HepG2 (cell line): ENCODE measurements at regions not wholly inside any gene's neighbourhood (a gene's known extent, or its start where the extent isn't known, plus 50 kb on each side); places are given as distances from the start of the nearest gene placed in this dataset.

ENCODE experiments used
- ATAC-seq: fragments of 200-7000 bp; cut with Tn5 transposase; 3 replicates; pipeline ENCODE4 v1.9.1; 2020; ENCODE audit warnings: mild to moderate bottlenecking, moderate library complexity
- BruUV-seq: library from RNA; stranded (reverse); fragments of 400-500 nt; replicated peaks from 2 replicates; lab custom pipeline; 2021; lab: Mats Ljungman, UMichigan
- CTCF ChIA-PET: fragments of 300-600 bp; formaldehyde crosslinking; extraction: SDS; loops from one replicate; lab custom pipeline; 2021; ENCODE audit warnings: low total read pairs, inconsistent platforms, low intra/inter-chr PET ratio; lab: Yijun Ruan, JAX
- POLR2A ChIA-PET: fragments of 350-600 bp; sonication (Branson Sonifier 250); formaldehyde crosslinking; loops from one replicate; lab custom pipeline; 2020; ENCODE audit warnings: antibody characterized with exemption, inconsistent platforms; lab: Yijun Ruan, JAX
- DNase-seq: peaks from one replicate; pipeline ENCODE4 v3.0.0-alpha.2; 2015; ENCODE audit warnings: low spot score
- FAIRE-seq: peaks from 3 replicates; lab custom pipeline; 2011; peaks lifted over from hg19 to GRCh38; lab: Jason Lieb, UNC
- H2AFZ ChIP-seq: one replicate; pipeline ENCODE4 v1.6.1; 2011; ENCODE audit warnings: low read length, inconsistent platforms
- H3K27ac ChIP-seq: fragments of 300-600 bp; 3 replicates; pipeline ENCODE4 v1.8.0; 2011; ENCODE audit warnings: mixed run types, mild to moderate bottlenecking, mixed read lengths, low read length, inconsistent platforms; ENCODE audit not compliant: insufficient read depth; ENCODE audit errors: extremely low read length
- H3K27me3 ChIP-seq, 2 experiments: fragments of 200-600 bp in 1 of 2; 2 replicates in 1 of 2; 3 replicates in 1 of 2; pipeline versions ENCODE4 v1.6.0 to v1.8.0; 2011; ENCODE audit warnings: low read length in 2 of 2, mild to moderate bottlenecking in 2 of 2, moderate library complexity in 2 of 2, inconsistent platforms in 1 of 2; ENCODE audit not compliant: insufficient read depth in 2 of 2, control insufficient read depth in 1 of 2
- H3K36me3 ChIP-seq, 2 experiments: fragments of 200-600 bp in 1 of 2; replicated peaks in 1 of 2; 2 replicates in 1 of 2; 3 replicates in 1 of 2; pipeline versions ENCODE4 v1.5.1 to v1.8.0; 2011; ENCODE audit warnings: low read length in 2 of 2, inconsistent platforms in 1 of 2; ENCODE audit not compliant: insufficient read depth in 2 of 2, control insufficient read depth in 1 of 2
- H3K4me1 ChIP-seq: 2 replicates; pipeline ENCODE4 v1.5.1; 2012; ENCODE audit warnings: low read length, inconsistent platforms; ENCODE audit not compliant: insufficient read depth
- H3K4me2 ChIP-seq: 2 replicates; pipeline ENCODE4 v1.6.0; 2011; ENCODE audit warnings: low read depth, low read length, inconsistent platforms
- H3K4me3 ChIP-seq, 3 experiments: fragments of 200-600 bp in 1 of 3; sonication (generic), shearing (Covaris generic) in 1 of 3; replicated peaks in 1 of 3; 2 replicates each; pipeline ENCODE4 v1.5.1; 2011 to 2016; ENCODE audit warnings: low read length in 3 of 3, inconsistent platforms in 2 of 3, low read depth in 2 of 3, mild to moderate bottlenecking in 2 of 3, control low read depth in 1 of 3, mixed read lengths in 1 of 3; ENCODE audit not compliant: insufficient read depth in 1 of 3
- H3K79me2 ChIP-seq: one replicate; pipeline ENCODE4 v1.6.1; 2011; ENCODE audit warnings: low read length, inconsistent platforms; ENCODE audit not compliant: insufficient read depth
- H3K9ac ChIP-seq: 2 replicates; pipeline ENCODE4 v1.6.0; 2011; ENCODE audit warnings: mild to moderate bottlenecking, low read depth, low read length, inconsistent platforms; ENCODE audit not compliant: insufficient read depth
- H3K9me3 ChIP-seq: 2 replicates; pipeline ENCODE4 v1.5.1; 2012; ENCODE audit warnings: mild to moderate bottlenecking, low read length
- H4K20me1 ChIP-seq: 2 replicates; pipeline ENCODE4 v1.6.0; 2011; ENCODE audit warnings: inconsistent platforms, mild to moderate bottlenecking, low read length, moderate library complexity; ENCODE audit not compliant: insufficient read depth
- BCL6 ChIP-seq: IDR thresholded peaks from 2 replicates; pipeline ENCODE4 v1.6.1; 2016; ENCODE audit warnings: missing genetic modification reagents, missing compliant biosample characterization
- DNMT3B ChIP-seq: conservative IDR thresholded peaks from 2 replicates; pipeline ENCODE4 v1.6.1; 2016; ENCODE audit warnings: missing biosample characterization, control low read depth
- HOXA3 ChIP-seq: sonication (generic); formaldehyde crosslinking; IDR thresholded peaks from 2 replicates; pipeline ENCODE4 v1.5.0; 2020; ENCODE audit warnings: missing genetic modification reagents
- NRL ChIP-seq: sonication (generic); formaldehyde crosslinking; IDR thresholded peaks from 2 replicates; pipeline ENCODE4 v1.5.0; 2020; ENCODE audit warnings: missing genetic modification reagents, mild to moderate bottlenecking, moderate library complexity, borderline replicate concordance
- ZIK1 ChIP-seq: sonication (generic); formaldehyde crosslinking; IDR thresholded peaks from 2 replicates; pipeline ENCODE4 v1.5.0; 2020; ENCODE audit warnings: mild to moderate bottlenecking, low read depth, missing genetic modification reagents, borderline replicate concordance
- ZNF772 ChIP-seq: sonication (generic); formaldehyde crosslinking; IDR thresholded peaks from 2 replicates; pipeline ENCODE4 v1.5.0; 2020; ENCODE audit warnings: mild to moderate bottlenecking, missing genetic modification reagents
- ZNF776 ChIP-seq: sonication (generic); formaldehyde crosslinking; IDR thresholded peaks from 2 replicates; pipeline ENCODE4 v1.4.0; 2020; ENCODE audit warnings: mild to moderate bottlenecking, missing genetic modification reagents
- ZNF782 ChIP-seq: sonication (generic); formaldehyde crosslinking; IDR thresholded peaks from 2 replicates; pipeline ENCODE4 v1.4.0; 2020; ENCODE audit warnings: missing genetic modification reagents, mild to moderate bottlenecking, borderline replicate concordance
- WGBS: methylation state at CpG from one replicate; pipeline ENCODE4 v1.1.6; 2017; ENCODE audit warnings: low lambda C conversion rate; 5-methylcytosine and 5-hydroxymethylcytosine counted together
- in situ Hi-C: cut with HindIII; loops from 2 replicates; pipeline ENCODE4 v1.10.0; 2017; ENCODE audit warnings: low pct_unique_long_range_greater_than_20kb; ENCODE audit not compliant: extremely low pct_ligation_motif_present
- intact Hi-C: fragments of 100-400 bp; cut with micrococcal nuclease; formaldehyde crosslinking; loops from one replicate; pipeline ENCODE4 v1.10.0; 2022; ENCODE audit not compliant: unreplicated experiment
- TF ChIP-seq, protein P1 (sequence below): IDR thresholded peaks from 2 replicates; pipeline ENCODE4 v1.6.1; 2016; ENCODE audit warnings: low read depth, missing genetic modification reagents, missing compliant biosample characterization
- TF ChIP-seq, protein P2 (sequence below): IDR thresholded peaks from 2 replicates; pipeline ENCODE4 v1.6.1; 2016
- TF ChIP-seq, protein P3 (sequence below): sonication (generic); formaldehyde crosslinking; conservative IDR thresholded peaks from 2 replicates; pipeline ENCODE4 v1.8.0; 2022; ENCODE audit warnings: missing genetic modification reagents

DNA sequence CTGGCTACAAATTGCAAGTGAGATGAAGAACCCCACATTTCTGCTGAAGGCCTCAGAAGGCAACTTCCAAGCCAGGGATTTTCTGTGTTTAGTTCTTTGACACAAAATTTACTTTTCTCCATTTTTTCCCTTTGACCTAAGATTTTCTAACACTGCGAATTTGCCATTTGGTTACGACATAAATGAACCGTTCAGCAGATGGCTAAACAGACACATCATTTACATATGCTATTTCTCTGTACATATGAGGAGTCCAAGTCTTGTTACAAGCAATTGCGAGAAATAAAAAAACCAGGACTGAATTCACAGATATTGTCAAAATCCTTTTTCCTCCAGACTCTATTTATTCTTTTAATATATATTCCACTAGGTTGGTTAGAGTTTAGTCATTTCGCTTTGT, 978.6 kb downstream of the NLGN4X start (continued):
- TF ChIP-seq, protein P1, sequence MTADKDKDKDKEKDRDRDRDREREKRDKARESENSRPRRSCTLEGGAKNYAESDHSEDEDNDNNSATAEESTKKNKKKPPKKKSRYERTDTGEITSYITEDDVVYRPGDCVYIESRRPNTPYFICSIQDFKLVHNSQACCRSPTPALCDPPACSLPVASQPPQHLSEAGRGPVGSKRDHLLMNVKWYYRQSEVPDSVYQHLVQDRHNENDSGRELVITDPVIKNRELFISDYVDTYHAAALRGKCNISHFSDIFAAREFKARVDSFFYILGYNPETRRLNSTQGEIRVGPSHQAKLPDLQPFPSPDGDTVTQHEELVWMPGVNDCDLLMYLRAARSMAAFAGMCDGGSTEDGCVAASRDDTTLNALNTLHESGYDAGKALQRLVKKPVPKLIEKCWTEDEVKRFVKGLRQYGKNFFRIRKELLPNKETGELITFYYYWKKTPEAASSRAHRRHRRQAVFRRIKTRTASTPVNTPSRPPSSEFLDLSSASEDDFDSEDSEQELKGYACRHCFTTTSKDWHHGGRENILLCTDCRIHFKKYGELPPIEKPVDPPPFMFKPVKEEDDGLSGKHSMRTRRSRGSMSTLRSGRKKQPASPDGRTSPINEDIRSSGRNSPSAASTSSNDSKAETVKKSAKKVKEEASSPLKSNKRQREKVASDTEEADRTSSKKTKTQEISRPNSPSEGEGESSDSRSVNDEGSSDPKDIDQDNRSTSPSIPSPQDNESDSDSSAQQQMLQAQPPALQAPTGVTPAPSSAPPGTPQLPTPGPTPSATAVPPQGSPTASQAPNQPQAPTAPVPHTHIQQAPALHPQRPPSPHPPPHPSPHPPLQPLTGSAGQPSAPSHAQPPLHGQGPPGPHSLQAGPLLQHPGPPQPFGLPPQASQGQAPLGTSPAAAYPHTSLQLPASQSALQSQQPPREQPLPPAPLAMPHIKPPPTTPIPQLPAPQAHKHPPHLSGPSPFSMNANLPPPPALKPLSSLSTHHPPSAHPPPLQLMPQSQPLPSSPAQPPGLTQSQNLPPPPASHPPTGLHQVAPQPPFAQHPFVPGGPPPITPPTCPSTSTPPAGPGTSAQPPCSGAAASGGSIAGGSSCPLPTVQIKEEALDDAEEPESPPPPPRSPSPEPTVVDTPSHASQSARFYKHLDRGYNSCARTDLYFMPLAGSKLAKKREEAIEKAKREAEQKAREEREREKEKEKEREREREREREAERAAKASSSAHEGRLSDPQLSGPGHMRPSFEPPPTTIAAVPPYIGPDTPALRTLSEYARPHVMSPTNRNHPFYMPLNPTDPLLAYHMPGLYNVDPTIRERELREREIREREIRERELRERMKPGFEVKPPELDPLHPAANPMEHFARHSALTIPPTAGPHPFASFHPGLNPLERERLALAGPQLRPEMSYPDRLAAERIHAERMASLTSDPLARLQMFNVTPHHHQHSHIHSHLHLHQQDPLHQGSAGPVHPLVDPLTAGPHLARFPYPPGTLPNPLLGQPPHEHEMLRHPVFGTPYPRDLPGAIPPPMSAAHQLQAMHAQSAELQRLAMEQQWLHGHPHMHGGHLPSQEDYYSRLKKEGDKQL (CRISPR knock-in tag) = no peak
- TF ChIP-seq, all 625 proteins: peak for 0

DNA sequence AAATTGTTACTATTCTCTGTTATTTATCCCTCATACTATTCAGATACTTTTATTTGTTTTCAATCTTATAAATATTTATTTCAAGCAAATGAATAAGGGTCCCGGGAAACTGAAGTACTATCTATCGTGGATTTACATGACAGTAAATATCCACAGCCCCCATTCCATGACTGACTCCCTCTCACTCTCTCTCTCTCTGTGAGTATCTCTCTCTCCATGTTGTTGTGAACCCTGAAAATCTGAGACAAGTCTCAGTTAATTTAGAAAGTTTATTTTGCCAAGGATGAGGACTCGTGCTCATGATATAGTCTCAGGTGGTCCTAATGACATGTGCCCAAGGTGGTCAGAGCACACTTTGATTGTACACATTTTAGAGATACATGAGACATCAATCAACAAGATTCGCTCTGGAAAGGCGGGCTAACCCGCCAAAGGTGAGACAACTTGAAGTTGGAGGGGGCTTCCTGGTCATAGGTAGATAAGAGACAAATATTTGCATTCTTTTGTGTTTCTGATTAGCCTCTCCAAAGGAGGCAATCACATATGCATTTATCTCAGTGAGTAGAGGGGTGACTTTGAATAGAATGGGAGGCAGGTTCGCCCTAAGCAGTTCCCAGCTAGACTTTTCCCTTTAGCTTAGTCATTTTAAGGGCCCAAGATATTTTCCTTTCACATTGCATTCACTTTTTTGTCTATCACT, 986.4 kb downstream of the NLGN4X start:
- no peak overlapping the region for H2AFZ ChIP-seq
- peaks cover 29% of the 10 kb centered on the region for H3K9me3 ChIP-seq
- POLR2A ChIA-PET = no interaction called here
- H4K20me1 ChIP-seq = no peaks in the 10 kb centered on the region
- DNase-seq = no peak
- no peaks in the 10 kb centered on the region for H3K27me3 ChIP-seq
- no TSS peak for BruUV-seq
- in situ Hi-C loops = no loop called here
- H3K4me2 ChIP-seq = no peak overlapping the region
- ATAC-seq = no peak
- no peaks in the 10 kb centered on the region for H3K79me2 ChIP-seq
- 8% methylated on average over 6 of the region's 7 CpGs for WGBS
- CTCF ChIA-PET = no interaction called here
- intact Hi-C loops = no loop called here
- no peaks in the 10 kb centered on the region for H3K4me1 ChIP-seq
- no peaks in the 10 kb centered on the region for H3K36me3 ChIP-seq
- no peak overlapping the region for H3K9ac ChIP-seq
- no peak overlapping the region for H3K27ac ChIP-seq
- H3K4me3 ChIP-seq = no peak overlapping the region
- FAIRE-seq = no peak
- TF ChIP-seq ZNF782 (CRISPR knock-in tag) = no peak
- TF ChIP-seq, protein P2, sequence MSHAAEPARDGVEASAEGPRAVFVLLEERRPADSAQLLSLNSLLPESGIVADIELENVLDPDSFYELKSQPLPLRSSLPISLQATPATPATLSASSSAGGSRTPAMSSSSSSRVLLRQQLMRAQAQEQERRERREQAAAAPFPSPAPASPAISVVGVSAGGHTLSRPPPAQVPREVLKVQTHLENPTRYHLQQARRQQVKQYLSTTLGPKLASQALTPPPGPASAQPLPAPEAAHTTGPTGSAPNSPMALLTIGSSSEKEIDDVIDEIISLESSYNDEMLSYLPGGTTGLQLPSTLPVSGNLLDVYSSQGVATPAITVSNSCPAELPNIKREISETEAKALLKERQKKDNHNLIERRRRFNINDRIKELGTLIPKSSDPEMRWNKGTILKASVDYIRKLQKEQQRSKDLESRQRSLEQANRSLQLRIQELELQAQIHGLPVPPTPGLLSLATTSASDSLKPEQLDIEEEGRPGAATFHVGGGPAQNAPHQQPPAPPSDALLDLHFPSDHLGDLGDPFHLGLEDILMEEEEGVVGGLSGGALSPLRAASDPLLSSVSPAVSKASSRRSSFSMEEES (CRISPR knock-in tag) = no peak
- no peak for TF ChIP-seq DNMT3B (CRISPR knock-in tag)
- TF ChIP-seq HOXA3 (CRISPR knock-in tag) = no peak
- no peak for TF ChIP-seq ZNF776 (CRISPR knock-in tag)
- TF ChIP-seq, protein P3, sequence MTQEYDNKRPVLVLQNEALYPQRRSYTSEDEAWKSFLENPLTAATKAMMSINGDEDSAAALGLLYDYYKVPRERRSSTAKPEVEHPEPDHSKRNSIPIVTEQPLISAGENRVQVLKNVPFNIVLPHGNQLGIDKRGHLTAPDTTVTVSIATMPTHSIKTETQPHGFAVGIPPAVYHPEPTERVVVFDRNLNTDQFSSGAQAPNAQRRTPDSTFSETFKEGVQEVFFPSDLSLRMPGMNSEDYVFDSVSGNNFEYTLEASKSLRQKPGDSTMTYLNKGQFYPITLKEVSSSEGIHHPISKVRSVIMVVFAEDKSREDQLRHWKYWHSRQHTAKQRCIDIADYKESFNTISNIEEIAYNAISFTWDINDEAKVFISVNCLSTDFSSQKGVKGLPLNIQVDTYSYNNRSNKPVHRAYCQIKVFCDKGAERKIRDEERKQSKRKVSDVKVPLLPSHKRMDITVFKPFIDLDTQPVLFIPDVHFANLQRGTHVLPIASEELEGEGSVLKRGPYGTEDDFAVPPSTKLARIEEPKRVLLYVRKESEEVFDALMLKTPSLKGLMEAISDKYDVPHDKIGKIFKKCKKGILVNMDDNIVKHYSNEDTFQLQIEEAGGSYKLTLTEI (CRISPR knock-in tag) = no peak
- TF ChIP-seq NRL (CRISPR knock-in tag) = no peak
- no peak for TF ChIP-seq BCL6 (CRISPR knock-in tag)
- no peak for TF ChIP-seq ZNF772 (CRISPR knock-in tag)
- TF ChIP-seq ZIK1 = no peak
